ENCODE measurements at regions not wholly inside any gene's neighbourhood (a gene's known extent, or its start where the extent isn't known, plus 50 kb on each side); places are given as distances from the start of the nearest gene placed in this dataset.

DNA sequence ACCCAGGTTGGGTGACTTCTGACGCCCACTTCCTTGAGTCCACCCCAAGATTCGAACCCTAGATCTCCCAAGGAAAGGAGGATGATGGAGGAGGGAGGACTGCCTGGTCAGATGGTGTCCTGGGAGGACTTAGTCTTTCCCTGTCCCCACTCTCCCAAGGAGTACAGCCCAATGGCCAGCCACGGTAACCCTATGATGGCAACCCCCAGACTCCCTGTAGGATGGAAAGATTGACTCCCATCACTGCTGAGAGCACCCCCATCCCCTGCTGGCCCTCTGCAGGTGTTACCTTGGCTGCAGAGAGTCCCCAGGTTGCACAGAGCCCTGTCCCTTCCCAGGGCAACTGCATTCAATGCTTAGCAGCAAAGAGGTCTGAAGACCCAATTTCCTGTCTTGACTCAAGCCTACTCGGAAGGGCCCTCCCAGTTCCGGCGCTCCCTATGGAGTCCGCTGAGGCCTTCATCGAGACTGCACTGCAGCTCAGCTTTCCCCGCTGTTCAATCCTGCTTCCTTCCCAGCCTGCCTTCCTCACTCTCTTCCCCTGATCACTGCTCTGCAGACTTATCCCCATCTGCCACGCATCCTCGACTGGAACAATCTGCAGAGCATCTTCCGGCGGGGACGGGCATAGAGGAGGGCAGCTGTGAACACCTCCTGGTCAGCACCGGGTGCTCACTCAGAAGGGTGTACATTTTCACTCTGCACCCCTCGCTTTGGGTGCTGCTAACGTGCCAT, 50.8 kb upstream of the OCM2 start:
- TF ChIP-seq, protein P1, sequence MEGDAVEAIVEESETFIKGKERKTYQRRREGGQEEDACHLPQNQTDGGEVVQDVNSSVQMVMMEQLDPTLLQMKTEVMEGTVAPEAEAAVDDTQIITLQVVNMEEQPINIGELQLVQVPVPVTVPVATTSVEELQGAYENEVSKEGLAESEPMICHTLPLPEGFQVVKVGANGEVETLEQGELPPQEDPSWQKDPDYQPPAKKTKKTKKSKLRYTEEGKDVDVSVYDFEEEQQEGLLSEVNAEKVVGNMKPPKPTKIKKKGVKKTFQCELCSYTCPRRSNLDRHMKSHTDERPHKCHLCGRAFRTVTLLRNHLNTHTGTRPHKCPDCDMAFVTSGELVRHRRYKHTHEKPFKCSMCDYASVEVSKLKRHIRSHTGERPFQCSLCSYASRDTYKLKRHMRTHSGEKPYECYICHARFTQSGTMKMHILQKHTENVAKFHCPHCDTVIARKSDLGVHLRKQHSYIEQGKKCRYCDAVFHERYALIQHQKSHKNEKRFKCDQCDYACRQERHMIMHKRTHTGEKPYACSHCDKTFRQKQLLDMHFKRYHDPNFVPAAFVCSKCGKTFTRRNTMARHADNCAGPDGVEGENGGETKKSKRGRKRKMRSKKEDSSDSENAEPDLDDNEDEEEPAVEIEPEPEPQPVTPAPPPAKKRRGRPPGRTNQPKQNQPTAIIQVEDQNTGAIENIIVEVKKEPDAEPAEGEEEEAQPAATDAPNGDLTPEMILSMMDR (IDR thresholded peaks at IDR 0.05) = no peak
- TF ChIP-seq POLR2A (IDR thresholded peaks at IDR 0.05) = no peak
